ENCODE measurements at regions not wholly inside any gene's neighbourhood (a gene's known extent, or its start where the extent isn't known, plus 50 kb on each side); places are given as distances from the start of the nearest gene placed in this dataset.

DNA sequence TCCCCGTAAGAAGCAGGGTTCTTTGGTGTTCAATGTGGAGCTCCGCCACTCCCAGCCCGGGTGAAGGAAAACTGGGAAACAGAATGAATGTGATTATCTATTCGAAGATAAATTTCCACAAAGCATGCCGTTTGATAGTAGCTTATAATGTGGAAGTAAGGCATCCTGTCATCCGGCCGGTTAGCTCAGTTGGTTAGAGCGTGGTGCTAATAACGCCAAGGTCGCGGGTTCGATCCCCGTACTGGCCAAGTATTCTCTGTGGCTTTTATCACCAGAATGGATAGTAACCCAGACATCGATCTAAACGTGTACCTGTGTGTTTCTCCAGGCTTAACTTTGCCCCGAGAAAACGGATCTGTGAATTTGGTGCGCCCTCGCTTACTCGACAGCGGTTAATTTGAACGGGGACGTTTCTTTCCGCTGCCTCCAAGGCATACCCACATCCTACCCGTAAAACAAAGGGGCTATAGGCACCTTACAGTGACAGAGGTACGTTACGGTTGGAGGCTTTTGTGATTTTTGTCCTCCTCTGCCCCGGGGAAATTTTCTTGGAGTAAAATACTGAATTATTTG is 215.2 kb upstream of the ZNF184 start (continued):
- TF ChIP-seq, protein P1, sequence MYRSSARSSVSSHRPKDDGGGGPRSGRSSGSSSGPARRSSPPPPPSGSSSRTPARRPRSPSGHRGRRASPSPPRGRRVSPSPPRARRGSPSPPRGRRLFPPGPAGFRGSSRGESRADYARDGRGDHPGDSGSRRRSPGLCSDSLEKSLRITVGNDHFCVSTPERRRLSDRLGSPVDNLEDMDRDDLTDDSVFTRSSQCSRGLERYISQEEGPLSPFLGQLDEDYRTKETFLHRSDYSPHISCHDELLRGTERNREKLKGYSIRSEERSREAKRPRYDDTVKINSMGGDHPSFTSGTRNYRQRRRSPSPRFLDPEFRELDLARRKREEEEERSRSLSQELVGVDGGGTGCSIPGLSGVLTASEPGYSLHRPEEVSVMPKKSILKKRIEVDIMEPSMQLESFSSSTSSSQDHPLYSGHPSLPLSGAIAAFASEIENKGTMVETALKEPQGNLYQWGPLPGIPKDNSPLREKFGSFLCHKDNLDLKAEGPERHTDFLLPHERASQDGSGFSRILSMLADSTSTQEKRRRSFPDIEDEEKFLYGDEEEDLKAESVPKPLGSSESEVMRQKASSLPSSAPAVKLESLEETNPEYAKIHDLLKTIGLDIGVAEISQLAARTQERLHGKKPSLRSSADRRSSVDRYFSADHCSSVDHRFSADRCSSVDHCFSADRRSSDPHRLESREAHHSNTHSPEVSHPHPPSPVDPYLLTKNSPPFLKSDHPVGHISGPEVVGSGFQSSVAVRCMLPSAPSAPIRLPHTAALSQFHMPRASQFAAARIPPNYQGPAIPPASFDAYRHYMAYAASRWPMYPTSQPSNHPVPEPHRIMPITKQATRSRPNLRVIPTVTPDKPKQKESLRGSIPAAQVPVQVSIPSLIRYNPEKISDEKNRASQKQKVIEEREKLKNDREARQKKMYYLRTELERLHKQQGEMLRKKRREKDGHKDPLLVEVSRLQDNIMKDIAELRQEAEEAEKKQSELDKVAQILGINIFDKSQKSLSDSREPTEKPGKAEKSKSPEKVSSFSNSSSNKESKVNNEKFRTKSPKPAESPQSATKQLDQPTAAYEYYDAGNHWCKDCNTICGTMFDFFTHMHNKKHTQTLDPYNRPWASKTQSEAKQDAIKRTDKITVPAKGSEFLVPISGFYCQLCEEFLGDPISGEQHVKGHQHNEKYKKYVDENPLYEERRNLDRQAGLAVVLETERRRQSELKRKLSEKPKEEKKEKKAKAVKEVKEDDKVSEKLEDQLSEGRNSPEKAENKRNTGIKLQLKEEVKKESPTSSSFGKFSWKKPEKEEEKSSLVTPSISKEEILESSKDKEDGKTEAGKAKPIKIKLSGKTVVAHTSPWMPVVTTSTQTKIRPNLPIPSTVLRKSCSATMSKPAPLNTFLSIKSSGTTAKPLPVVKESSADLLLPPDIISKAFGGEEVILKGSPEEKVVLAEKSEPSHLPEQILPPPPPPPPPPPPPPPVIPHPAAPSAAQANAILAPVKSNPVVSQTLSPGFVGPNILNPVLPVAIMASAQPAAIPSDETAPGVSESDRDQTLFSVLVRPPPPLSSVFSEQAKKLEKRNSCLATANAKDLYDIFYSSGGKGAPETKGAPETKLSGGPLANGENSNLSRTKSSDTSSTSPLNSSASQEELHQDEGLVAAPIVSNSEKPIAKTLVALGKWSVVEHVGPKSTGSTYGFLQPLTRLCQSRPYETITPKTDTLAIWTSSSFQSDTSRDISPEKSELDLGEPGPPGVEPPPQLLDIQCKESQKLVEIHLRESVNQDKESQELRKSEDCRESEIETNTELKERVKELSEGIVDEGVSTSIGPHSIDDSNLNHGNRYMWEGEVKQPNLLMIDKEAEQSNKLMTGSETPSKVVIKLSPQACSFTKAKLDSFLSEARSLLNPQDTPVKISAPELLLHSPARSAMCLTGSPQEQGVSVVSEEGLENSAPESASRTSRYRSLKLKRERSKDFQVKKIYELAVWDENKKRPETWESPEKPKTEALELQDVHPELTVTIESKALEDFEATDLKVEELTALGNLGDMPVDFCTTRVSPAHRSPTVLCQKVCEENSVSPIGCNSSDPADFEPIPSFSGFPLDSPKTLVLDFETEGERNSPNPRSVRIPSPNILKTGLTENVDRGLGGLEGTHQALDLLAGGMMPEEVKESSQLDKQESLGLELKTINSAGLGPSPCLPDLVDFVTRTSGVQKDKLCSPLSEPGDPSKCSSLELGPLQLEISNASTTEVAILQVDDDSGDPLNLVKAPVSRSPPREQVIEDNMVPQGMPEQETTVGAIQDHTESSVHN (CRISPR knock-in tag; IDR thresholded peaks at IDR 0.05), result peak; percentile 58; the same call in 1 of the 2 replicates
- TF ChIP-seq ZFX (CRISPR knock-in tag; IDR thresholded peaks at IDR 0.05; ENCODE audit: low read depth), result no peak; the same call in 1 of the 2 replicates
- TF ChIP-seq MEF2D (CRISPR knock-in tag; IDR thresholded peaks at IDR 0.05), result peak; percentile 70; the same call in 1 of the 2 replicates
- TF ChIP-seq ZNF430 (CRISPR knock-in tag; IDR thresholded peaks at IDR 0.05), result peak; percentile 78; the same call in 1 of the 2 replicates
- TF ChIP-seq ZFP41 (CRISPR knock-in tag; IDR thresholded peaks at IDR 0.05; ENCODE audit: borderline replicate concordance), result no peak
- TF ChIP-seq TEAD3 (CRISPR knock-in tag; optimal IDR thresholded peaks at IDR 0.05; ENCODE audit: borderline replicate concordance), result peak; percentile 65
- 0 out of 2 replicates have a peak, but pooled peaks have one; percentile 67 for TF ChIP-seq ZFP82 (CRISPR knock-in tag; IDR thresholded peaks at IDR 0.05; ENCODE audit: borderline replicate concordance)
- TF ChIP-seq HIVEP1 (CRISPR knock-in tag; IDR thresholded peaks at IDR 0.05), result no peak
- TF ChIP-seq, protein P2, sequence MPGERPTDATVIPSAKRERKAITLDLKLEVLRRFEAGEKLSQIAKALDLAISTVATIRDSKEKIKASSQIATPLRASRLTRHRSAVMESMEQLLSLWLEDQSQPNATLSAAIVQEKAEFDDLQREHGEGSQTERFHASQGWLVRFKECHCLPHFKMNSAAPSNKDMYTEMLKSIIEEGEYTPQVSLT (CRISPR knock-in tag; IDR thresholded peaks at IDR 0.05; ENCODE audit: borderline replicate concordance, low read depth), result no peak
- no peak for TF ChIP-seq CCAR2 (optimal IDR thresholded peaks at IDR 0.05; ENCODE audit: low read depth, low read length)
- 0 out of 2 replicates have a peak, but pooled peaks have one; percentile 25 for TF ChIP-seq ZNF564 (CRISPR knock-in tag; IDR thresholded peaks at IDR 0.05)
- peak; percentile 82 for TF ChIP-seq KAT8 (CRISPR knock-in tag; IDR thresholded peaks at IDR 0.05)
- no peak for TF ChIP-seq ZNF234 (CRISPR knock-in tag; conservative IDR thresholded peaks at IDR 0.05)
- TF ChIP-seq, protein P3, sequence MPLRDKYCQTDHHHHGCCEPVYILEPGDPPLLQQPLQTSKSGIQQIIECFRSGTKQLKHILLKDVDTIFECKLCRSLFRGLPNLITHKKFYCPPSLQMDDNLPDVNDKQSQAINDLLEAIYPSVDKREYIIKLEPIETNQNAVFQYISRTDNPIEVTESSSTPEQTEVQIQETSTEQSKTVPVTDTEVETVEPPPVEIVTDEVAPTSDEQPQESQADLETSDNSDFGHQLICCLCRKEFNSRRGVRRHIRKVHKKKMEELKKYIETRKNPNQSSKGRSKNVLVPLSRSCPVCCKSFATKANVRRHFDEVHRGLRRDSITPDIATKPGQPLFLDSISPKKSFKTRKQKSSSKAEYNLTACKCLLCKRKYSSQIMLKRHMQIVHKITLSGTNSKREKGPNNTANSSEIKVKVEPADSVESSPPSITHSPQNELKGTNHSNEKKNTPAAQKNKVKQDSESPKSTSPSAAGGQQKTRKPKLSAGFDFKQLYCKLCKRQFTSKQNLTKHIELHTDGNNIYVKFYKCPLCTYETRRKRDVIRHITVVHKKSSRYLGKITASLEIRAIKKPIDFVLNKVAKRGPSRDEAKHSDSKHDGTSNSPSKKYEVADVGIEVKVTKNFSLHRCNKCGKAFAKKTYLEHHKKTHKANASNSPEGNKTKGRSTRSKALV (CRISPR knock-in tag; IDR thresholded peaks at IDR 0.05), result peak; percentile 89
- TF ChIP-seq ISX (CRISPR knock-in tag; conservative IDR thresholded peaks at IDR 0.05), result no peak
- peak; percentile 70; the same call in 1 of the 2 replicates for TF ChIP-seq HMG20A (CRISPR knock-in tag; IDR thresholded peaks at IDR 0.05; ENCODE audit: borderline replicate concordance)

Data from HepG2 (cell line).